Left lung (tissue), 4 donors: ENCODE measurements at regions not wholly inside any gene's neighbourhood (a gene's known extent, or its start where the extent isn't known, plus 50 kb on each side); places are given as distances from the start of the nearest gene placed in this dataset.

ENCODE experiments used
- ATAC-seq: fragments of 200-7000 bp; cut with Tn5 transposase; one replicate; pipeline ENCODE4 v1.9.1; 2020; ENCODE audit warnings: moderate library complexity
- DNase-seq, 4 donors: peaks; one replicate each; pipeline ENCODE4 v3.0.0-alpha.2; 2013 to 2020
- H3K27ac ChIP-seq, 2 donors: fragments of 200-600 bp; sonication (generic) in 1 of 2; one replicate each; pipeline versions ENCODE4 v1.5.0 to v1.8.0; 2020 to 2021
- H3K27me3 ChIP-seq, 2 donors: fragments of 200-600 bp; sonication (generic) in 1 of 2; one replicate each; pipeline versions ENCODE4 v1.5.0 to v1.8.0; 2020 to 2021
- H3K36me3 ChIP-seq, 2 donors: fragments of 200-600 bp; sonication (generic) in 1 of 2; one replicate each; pipeline versions ENCODE4 v1.5.0 to v1.8.0; 2020 to 2021
- H3K4me1 ChIP-seq, 2 donors: fragments of 200-600 bp; one replicate each; pipeline ENCODE4 v1.8.0; 2021
- H3K4me3 ChIP-seq, 2 donors: fragments of 200-600 bp; sonication (generic) in 1 of 2; one replicate each; pipeline versions ENCODE4 v1.5.0 to v1.8.0; 2020 to 2021; ENCODE audit warnings: mild to moderate bottlenecking in 1 of 2
- H3K9me3 ChIP-seq, 2 donors: fragments of 200-600 bp; sonication (generic) in 1 of 2; one replicate each; pipeline versions ENCODE4 v1.5.0 to v1.8.0; 2020 to 2021
- intact Hi-C, 2 donors: fragments of 100-400 bp; cut with DNase I; formaldehyde crosslinking; loops; one replicate each; pipeline versions ENCODE4 v1.11.2 to v1.14.2; 2022
- TF ChIP-seq, protein P1 (sequence below), 2 donors: fragments of 200-600 bp; sonication (generic) in 1 of 2; IDR thresholded peaks; one replicate each; pipeline versions ENCODE4 v1.5.0 to v1.8.0; 2021; ENCODE audit warnings: antibody characterized with exemption in 2 of 2
- donor health status: DM: no; HTN: yes; CAD: no.
- donor health status: DM: no; HTN: no; CAD: no.

GRCh38 chr13:21813110-21813509, 142.2 kb downstream of the FGF9 start:
- Histone ChIP-seq H3K27me3 (no peaks in the 10 kb centered on the region), H3K4me1 (no peaks in the 10 kb centered on the region), H3K27ac (no peak overlapping the region), H3K9me3 (peaks cover 0 to 4% of the 10 kb centered on the region in 2 donors), H3K4me3 (no peak overlapping the region), H3K36me3 (no peaks in the 10 kb centered on the region)
- TF ChIP-seq, protein P1, sequence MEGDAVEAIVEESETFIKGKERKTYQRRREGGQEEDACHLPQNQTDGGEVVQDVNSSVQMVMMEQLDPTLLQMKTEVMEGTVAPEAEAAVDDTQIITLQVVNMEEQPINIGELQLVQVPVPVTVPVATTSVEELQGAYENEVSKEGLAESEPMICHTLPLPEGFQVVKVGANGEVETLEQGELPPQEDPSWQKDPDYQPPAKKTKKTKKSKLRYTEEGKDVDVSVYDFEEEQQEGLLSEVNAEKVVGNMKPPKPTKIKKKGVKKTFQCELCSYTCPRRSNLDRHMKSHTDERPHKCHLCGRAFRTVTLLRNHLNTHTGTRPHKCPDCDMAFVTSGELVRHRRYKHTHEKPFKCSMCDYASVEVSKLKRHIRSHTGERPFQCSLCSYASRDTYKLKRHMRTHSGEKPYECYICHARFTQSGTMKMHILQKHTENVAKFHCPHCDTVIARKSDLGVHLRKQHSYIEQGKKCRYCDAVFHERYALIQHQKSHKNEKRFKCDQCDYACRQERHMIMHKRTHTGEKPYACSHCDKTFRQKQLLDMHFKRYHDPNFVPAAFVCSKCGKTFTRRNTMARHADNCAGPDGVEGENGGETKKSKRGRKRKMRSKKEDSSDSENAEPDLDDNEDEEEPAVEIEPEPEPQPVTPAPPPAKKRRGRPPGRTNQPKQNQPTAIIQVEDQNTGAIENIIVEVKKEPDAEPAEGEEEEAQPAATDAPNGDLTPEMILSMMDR (IDR thresholded peaks at IDR 0.05) = no peak
- intact Hi-C loops = no loop called here
- ATAC-seq = no peak
- no peak for DNase-seq

- ATAC-seq (no peak), DNase-seq (no peak)
- intact Hi-C loops = no loop called here
- H3K4me1 ChIP-seq = no peaks in the 10 kb centered on the region
- no peaks in the 10 kb centered on the region for H3K36me3 ChIP-seq
- TF ChIP-seq, protein P1 (IDR thresholded peaks at IDR 0.05) = no peak
- H3K4me3 ChIP-seq = no peak overlapping the region
- H3K27ac ChIP-seq = no peak overlapping the region
- H3K27me3 ChIP-seq = no peaks in the 10 kb centered on the region
- H3K9me3 ChIP-seq = peaks cover 0 to 7% of the 10 kb centered on the region in 2 donors
Measured at GRCh38 chr13:21813844-21814243, 143.0 kb downstream of the FGF9 start.

- DNase-seq (no peak), ATAC-seq (no peak)
- Histone ChIP-seq H3K4me3 (no peak overlapping the region), H3K4me1 (no peaks in the 10 kb centered on the region), H3K36me3 (no peaks in the 10 kb centered on the region), H3K27me3 (no peaks in the 10 kb centered on the region), H3K9me3 (peaks cover 0 to 7% of the 10 kb centered on the region in 2 donors), H3K27ac (no peak overlapping the region)
- TF ChIP-seq, protein P1 (IDR thresholded peaks at IDR 0.05) = no peak
- intact Hi-C loops = no loop called here
Measured at GRCh38 chr13:21814604-21815003, 143.7 kb downstream of the FGF9 start.

DNA sequence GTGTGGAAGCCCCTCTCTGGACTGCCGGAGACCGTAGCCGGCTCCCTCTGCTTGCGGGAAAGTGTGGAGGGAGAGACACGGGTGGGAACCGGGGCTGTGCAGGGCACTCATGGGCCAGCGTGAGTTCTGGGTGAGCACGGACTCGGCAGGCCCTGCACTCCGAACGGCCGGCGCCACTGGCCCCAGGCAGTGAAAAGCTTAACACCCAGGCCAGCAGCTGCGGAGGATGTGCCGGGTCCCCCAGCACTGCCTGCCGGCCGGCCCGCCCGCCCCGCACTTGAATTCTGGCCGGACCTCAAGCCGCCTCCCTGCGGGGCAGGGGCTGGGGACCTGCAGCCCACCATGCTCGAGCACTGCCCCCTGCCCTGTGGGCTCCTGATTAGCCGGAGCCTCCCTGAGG, 147.0 kb downstream of the FGF9 start:
- ATAC-seq (no peak), DNase-seq (peak in 1 of 4 donors; percentile 70)
- TF ChIP-seq, protein P1 (IDR thresholded peaks at IDR 0.05) = no peak
- intact Hi-C loops = no loop called here
- Histone ChIP-seq H3K9me3 (peaks cover 0 to 7% of the 10 kb centered on the region in 2 donors), H3K4me3 (no peak overlapping the region), H3K36me3 (no peaks in the 10 kb centered on the region), H3K27ac (no peak overlapping the region), H3K4me1 (no peaks in the 10 kb centered on the region), H3K27me3 (no peaks in the 10 kb centered on the region)

DNA sequence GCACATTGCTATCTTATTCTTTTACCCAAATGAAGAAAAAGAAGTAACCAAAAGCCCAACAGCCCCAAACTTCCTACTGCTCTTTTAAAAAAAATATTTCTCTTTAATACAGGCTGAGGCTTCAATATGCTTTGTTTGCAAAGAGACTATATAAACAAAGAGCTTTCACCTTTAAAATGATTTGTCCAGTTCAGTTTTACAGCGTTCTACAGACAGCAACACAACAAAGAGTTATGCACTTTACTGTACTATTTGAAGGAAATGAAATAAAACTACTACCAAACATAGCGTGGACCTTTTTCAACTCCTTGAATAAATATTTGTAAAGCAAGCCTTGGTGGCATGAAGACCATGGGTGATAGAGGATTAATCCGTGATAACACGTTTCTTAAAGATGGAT, 151.2 kb downstream of the FGF9 start:
- no peak for ATAC-seq
- TF ChIP-seq, protein P1 (IDR thresholded peaks at IDR 0.05) = no peak
- intact Hi-C loops = no loop called here
- H3K4me1 ChIP-seq = no peaks in the 10 kb centered on the region
- H3K27me3 ChIP-seq = no peaks in the 10 kb centered on the region
- no peak overlapping the region for H3K4me3 ChIP-seq
- H3K36me3 ChIP-seq = no peaks in the 10 kb centered on the region
- no peak overlapping the region for H3K27ac ChIP-seq
- no peak for DNase-seq
- H3K9me3 ChIP-seq = peaks cover 0 to 5% of the 10 kb centered on the region in 2 donors
